GM19467 (cell line): ENCODE measurements at regions not wholly inside any gene's neighbourhood (a gene's known extent, or its start where the extent isn't known, plus 50 kb on each side); places are given as distances from the start of the nearest gene placed in this dataset.
A peak's percentile ranks its signal among the peaks of the same experiment; 100 is the strongest.
"Not testable (repeated sequence)": the region's sequence is repeated elsewhere in the genome, so short reads cannot be mapped to it uniquely, and the experiment has no call there.

Source experiments
- ATAC-seq: cut with Tn5 transposase; IDR thresholded peaks from one replicate; pipeline ENCODE4 v1.9.1; 2021; ENCODE audit warnings: mild to moderate bottlenecking, moderate library complexity; ENCODE audit not compliant: unreplicated experiment

- ATAC-seq: no peak
These were observed 139.4 kb upstream of the SERTAD2 start for GRCh38 chr2:64792995-64793639.

GRCh38 chr2:64793701-64794100, 140.0 kb upstream of the SERTAD2 start:
- no peak for ATAC-seq

- ATAC-seq: no peak
These were observed 140.8 kb upstream of the SERTAD2 start for GRCh38 chr2:64794426-64794995.

GRCh38 chr2:64795024-64795592, 141.4 kb upstream of the SERTAD2 start:
- ATAC-seq: no peak

GRCh38 chr2:64796926-64797325, 143.2 kb upstream of the SERTAD2 start:
- ATAC-seq: no peak

- no peak for ATAC-seq
These were observed 144.3 kb upstream of the SERTAD2 start for GRCh38 chr2:64797881-64798575.

GRCh38 chr2:64799592-64800252, 146.0 kb upstream of the SERTAD2 start:
- no peak for ATAC-seq

- no peak for ATAC-seq
These were observed 150.1 kb upstream of the SERTAD2 start for GRCh38 chr2:64803776-64804175.

- no peak for ATAC-seq
These were observed 150.9 kb upstream of the SERTAD2 start for GRCh38 chr2:64804651-64805050.

DNA sequence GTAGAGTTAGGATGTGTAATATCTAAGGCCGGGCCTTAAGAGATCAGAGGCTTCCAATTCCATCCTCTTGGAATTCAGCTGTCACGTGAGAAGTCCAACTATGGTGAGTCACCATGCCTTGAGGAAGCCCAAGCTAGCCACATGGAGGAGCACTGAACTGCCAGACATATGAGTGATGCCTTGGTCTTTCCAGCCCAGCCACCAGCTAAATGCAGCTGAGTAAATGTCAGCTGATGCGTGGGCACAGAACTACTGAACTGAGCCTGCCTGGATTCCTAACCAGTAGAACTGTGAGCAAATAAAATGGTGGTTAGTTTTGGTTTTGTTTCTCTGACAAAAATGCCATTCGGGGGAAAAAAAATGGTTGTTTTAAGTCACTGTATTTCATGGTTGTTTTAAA, 153.7 kb upstream of the SERTAD2 start:
- ATAC-seq: no peak

DNA sequence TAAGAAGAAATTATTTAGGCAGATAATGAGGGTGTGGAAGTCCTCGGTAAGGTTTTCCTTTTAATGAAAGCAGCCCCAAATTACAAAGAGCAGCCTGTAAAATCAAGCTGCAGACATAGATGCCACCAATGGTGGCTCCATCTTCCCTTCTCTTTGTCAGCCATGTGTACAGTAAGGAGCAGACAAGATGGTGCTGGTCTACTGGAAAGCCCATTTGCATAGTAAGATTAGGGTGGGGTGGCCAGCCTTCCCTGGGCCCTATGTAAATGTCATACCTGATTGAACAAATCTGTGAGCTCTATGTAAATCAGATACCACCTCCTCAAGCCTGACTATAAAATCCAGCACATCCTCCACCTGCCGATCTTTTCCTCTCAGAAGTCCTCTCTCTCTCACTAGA, 154.4 kb upstream of the SERTAD2 start:
- ATAC-seq: no peak

DNA sequence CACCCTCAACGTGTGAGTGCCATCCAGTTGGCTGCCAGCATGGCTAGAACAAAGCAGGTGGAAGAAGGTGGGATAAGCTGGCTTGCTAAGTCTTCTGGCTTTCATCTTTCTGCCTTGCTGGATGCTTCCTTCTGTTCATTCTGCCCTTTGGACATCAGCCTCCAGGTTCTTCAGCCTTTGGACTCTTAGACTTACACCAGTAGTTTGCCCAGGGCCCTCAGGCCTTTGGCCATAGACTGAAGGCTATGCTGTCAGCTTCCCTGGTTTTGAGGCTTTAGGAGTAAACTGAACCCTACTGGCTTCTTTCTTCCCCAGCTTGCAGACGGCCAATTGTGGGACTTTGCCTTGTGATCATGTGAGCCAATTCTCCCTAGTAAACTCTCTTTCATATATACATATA, 155.0 kb upstream of the SERTAD2 start:
- no peak for ATAC-seq

GRCh38 chr2:64809216-64809615, 155.5 kb upstream of the SERTAD2 start:
- ATAC-seq: no peak

DNA sequence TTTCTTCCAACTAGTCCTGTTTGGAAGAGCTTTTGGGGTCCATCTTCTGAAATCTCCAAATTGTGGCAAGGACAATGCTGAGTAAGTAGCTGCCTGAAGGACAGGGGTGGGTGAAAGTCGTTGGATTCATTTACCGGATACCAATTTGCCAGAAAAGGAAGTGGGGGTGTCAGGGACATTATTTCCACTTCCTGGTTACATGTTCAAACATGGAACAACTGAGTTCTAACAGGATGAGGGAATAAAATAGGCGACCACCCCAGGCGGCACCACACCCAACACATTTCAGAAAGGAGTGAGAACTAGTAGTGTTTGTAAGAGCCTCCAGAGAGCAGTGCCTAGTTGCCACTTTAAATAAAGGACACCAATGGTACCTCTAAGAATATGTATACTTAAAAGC, 158.6 kb upstream of the SERTAD2 start:
- no peak for ATAC-seq

GRCh38 chr2:64814007-64814406, 160.3 kb upstream of the SERTAD2 start:
- no peak for ATAC-seq

- ATAC-seq: not testable (repeated sequence)
These were observed 162.8 kb upstream of the SERTAD2 start for GRCh38 chr2:64816526-64816925.

- ATAC-seq: no peak
These were observed 163.7 kb upstream of the SERTAD2 start for GRCh38 chr2:64817453-64817852.

GRCh38 chr2:64818664-64819060, 164.9 kb upstream of the SERTAD2 start:
- ATAC-seq: no peak

- peak; percentile 21 for ATAC-seq
These were observed 165.6 kb upstream of the SERTAD2 start for GRCh38 chr2:64819361-64819760.

- ATAC-seq: peak; percentile 89
These were observed 166.3 kb upstream of the SERTAD2 start for GRCh38 chr2:64819774-64820688.
